HG03095 (cell line): ENCODE measurements at regions not wholly inside any gene's neighbourhood (a gene's known extent, or its start where the extent isn't known, plus 50 kb on each side); places are given as distances from the start of the nearest gene placed in this dataset.
"Not testable (repeated sequence)": the region's sequence is repeated elsewhere in the genome, so short reads cannot be mapped to it uniquely, and the experiment has no call there.

Experiments used
- ATAC-seq: cut with Tn5 transposase; IDR thresholded peaks from one replicate; pipeline ENCODE4 v1.9.1; 2021; ENCODE audit warnings: moderate library complexity; ENCODE audit not compliant: unreplicated experiment

DNA sequence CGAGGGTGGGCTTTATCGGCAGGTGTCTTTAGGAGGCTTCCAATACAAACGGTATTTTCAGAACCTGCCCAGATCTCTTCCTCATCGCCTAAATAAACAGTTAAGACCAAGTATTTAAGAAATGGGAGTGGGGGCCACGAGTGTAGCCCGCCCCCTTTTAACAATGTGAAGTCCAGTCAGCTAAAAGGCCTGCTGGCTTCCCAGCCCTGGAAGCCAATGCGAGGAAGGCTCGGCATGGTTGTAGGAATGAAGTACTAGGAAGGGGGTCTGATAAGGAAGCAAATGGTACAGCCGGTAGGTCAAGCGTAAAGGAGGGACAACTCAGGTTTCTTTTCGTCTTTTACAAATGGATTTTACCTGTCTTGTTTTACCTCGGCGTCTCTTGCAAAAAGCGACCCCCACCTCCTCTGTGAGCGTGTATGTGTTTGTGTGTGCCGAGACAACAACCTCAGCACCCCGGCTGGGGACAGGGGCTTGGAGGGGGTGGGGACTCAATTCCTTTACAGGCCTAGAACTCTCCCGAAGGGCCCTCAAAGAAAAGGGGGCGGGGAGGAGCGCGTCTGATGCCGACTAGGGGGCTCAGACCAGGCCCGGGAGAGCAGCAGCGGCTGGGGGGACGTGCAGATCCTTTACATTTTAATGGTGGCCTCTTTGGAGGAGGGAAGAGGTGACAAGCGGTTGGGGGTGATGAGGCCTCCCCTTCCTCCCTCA is 147.6 kb downstream of the GPR85 start:
- no peak for ATAC-seq

- ATAC-seq = no peak
Measured at GRCh38 chr7:112937651-112938415, 147.6 kb upstream of the TMEM168 start.

DNA sequence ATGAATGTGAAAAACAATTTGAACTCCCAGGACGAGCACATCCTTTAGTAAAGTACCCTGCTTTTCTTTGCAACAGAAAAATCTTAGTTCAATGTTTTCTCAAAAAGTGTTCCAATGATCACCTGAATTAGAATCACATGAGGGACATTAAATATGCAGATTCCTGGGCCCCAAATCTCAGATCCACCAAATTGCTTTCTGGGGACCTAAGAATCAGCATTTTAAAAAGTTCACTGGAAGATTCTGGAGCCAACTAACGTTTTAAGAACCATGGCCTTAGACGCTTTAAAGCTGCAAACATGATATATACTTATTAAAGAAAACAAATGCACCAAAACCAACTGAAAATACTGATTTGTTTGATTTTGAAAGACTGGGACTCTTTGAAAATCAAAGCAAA is 143.4 kb upstream of the TMEM168 start:
- no peak for ATAC-seq

GRCh38 chr7:112930787-112931186 is 140.6 kb upstream of the TMEM168 start:
- no peak for ATAC-seq

DNA sequence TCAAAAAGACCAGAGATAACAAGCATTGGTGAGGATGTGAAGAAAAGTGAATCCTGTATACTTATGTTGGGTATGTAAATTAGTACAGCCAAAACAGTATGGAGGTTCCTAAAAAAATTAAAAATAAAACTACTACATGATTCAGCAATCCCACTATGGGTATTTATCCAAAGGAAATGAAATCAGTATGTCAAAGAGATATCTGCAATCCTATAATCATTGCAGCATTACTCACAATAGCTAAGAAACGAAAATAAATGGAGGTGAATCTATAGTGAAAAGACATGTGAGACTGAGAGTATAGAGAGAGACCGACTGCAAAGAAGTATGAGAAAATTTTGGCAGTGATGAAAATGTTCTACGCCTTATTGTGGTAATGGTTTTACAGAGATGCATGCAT is 139.2 kb upstream of the TMEM168 start:
- no peak for ATAC-seq

GRCh38 chr7:112926018-112926417 is 135.8 kb upstream of the TMEM168 start:
- ATAC-seq = no peak

DNA sequence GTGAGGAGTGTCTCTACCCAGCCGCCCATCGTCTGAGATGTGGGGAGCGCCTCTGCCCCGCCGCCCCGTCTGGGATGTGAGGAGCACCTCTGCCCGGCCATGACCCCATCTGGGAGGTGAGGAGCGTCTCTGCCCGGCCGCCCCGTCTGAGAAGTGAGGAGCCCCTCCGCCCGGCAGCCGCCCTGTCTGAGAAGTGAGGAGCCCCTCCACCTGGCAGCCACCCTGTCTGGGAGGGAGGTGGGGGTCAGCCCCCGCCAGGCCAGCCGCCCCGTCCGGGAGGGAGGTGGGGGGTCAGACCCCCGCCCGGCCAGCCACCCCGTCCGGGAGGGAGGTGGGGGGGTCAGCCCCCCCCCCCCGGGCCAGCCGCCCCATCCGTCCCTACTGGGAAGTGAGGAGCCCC is 132.4 kb upstream of the TMEM168 start:
- not testable (repeated sequence) for ATAC-seq

DNA sequence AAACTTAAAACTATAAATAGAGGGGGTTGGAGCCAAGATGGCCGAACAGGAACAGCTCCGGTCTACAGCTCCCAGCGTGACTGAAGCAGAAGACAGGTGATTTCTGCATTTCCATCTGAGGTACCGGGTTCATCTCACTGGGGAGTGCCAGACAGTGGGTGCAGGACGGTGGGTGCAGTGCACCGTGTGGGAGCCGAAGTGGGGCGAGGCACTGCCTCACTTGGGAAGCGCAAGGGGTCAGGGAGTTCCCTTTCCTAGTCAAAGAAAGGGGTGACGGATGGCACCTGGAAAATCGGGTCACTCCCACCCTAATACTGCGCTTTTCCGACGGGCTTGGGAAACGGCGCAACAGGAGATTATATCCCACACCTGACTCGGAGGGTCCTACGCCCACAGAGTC is 126.2 kb upstream of the TMEM168 start:
- ATAC-seq = not testable (repeated sequence)

- no peak for ATAC-seq
Measured at GRCh38 chr7:112908086-112908485, 117.9 kb upstream of the TMEM168 start.

- no peak for ATAC-seq
Measured at GRCh38 chr7:112907658-112908057, 117.5 kb upstream of the TMEM168 start.

DNA sequence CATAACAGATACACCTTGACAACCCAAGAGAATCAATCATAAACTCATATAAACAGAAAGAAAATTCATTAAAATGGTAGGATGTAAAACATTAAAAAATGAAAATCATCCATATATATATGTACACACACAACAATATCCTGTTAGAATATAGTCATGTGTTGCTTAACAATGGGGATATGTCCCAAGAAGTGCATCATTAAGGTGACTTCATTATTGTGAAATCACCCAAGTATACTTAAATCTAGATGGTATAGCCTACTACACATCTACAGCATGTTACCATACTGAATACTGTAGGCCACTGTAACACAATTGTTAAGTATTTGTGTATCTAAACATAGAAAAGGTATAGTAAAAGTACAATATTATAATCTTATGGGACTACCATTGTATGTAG is 115.8 kb upstream of the TMEM168 start:
- ATAC-seq = no peak

DNA sequence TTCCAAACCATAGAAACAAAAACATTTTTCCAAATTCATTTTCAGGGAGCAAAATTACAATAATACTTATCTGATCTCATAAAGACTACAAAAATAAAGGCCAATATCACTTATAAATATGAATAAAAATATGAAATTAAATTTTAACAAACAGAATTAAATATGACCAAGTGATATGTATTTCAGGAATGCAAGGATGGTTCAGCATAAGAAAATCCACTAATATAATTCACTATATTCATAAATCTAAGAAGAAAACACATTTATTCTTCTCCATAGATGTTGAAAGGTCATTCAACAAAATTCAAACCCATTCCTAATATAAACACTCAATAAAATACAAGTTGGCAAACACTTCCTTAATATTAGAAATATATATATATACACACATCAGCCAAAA is 115.2 kb upstream of the TMEM168 start:
- ATAC-seq = no peak

- peak; percentile 80 for ATAC-seq
Measured at GRCh38 chr7:112898432-112899290, 108.5 kb upstream of the TMEM168 start.

DNA sequence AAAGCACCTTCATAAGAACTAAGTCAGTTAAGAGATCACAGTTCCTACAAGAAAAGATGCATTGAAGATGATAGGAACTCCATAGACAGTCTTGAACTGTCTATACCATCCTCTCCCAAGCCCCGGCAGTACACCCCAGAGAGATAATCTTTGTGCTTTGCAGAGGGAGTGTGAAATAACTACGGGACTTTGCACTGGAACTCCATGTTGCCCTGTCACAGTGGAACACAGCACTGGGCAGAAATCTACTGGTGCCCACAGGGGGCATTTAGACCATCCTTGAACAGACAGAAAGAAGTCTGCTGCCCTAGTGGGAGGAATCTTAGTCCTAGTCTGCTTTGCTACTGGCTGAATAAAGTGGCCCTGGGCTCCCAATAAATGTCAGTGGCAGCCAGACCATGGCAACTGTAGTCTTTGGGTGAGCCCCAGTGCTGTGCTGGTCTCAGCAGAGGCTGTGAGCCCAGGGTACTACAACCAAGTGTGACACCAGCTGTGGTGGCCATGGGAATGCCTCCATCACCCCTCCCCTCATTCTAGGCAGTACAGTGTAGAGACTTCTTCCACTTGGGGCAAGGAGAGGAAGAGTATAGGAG is 107.7 kb upstream of the TMEM168 start:
- no peak for ATAC-seq

DNA sequence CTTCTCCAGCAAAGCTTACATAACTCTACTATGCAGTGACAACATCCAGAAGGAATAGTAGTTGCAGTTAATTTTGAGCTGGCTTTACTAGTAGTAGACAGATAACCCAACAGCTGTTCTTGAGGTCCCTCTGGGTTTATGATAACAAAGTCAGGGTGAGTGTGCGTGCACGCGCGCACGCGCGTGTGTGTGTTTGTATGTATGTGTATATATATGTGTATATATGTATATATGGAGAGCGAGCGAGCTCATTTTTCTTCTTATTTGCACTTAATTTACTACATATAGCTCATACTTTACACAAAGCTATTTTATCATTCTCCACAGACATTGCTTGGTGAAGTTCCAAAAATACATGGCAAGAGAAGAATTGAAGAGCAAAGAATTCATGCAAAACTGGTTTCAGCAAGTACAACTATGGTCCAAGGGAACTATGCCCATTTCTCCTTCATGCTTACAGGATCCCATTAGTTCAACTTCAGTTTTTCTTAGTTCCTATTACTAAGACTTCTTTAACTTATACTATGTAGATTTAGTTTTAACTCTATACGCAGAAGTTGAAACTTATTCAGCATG is 105.9 kb upstream of the TMEM168 start:
- ATAC-seq = no peak

- no peak for ATAC-seq
Measured at GRCh38 chr7:112892263-112892662, 102.1 kb upstream of the TMEM168 start.

- no peak for ATAC-seq
Measured at GRCh38 chr7:112891698-112892097, 101.5 kb upstream of the TMEM168 start.

DNA sequence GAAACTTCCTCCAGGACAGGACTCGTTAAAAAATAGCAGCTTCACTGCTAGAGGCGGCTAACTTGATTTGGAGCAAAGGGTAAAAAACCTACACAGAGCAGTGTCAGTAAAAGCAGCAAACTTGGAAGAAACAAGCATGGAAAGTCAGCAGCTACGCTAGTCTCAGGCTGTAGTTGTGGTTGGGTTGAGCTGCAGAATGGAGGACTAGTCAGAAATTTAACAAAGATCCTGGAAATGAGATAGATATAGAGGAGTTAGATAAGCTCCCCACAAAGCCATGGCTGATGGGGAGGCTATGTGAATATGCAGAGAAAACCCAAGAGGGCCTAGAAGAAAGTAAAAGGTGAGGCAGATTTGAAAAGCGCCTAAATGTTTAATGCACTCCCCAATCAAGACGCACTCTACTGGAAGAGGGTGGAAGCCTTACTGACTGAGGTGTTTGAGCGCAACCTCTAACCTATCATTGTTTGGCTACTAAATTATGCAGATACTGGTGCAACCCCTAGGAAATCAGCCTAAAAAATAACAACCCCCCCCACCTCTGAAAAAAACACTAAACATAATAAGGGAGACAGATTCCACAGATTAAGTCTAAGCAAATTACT is 99.7 kb upstream of the TMEM168 start:
- no peak for ATAC-seq

- ATAC-seq = no peak
Measured at GRCh38 chr7:112889268-112889667, 99.1 kb upstream of the TMEM168 start.

DNA sequence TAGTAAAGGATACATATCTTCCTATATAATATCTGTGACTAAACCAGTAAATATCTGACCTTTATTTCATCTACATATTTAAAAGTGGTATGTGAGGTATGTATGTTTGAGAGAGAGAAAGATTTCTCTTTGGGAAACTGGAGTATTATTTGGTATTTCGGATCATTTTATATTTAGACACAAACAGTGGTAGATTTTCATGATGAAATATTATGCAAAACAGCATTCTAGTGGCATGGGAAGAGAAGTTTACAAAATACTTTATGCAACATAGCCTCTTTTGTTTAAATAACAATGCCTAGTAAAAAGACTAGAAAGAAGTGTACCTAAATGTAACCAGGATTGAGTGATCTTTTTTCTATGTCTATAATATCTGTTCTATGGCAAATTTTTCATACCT is 98.6 kb upstream of the TMEM168 start:
- no peak for ATAC-seq
